ENCODE measurements at regions not wholly inside any gene's neighbourhood (a gene's known extent, or its start where the extent isn't known, plus 50 kb on each side); places are given as distances from the start of the nearest gene placed in this dataset.

- ChIA-PET POLR2A (ENCODE audit: low non-redundant PET) (no interaction called here), CTCF (interaction anchor here (0.6 kb wide), 1 partner anchor 136 kb away, joined by 6 read pairs; no protein-coding TSS in a partner anchor)
- DNase-seq (ENCODE audit: low spot score): no peak
- TF ChIP-seq, protein P1, sequence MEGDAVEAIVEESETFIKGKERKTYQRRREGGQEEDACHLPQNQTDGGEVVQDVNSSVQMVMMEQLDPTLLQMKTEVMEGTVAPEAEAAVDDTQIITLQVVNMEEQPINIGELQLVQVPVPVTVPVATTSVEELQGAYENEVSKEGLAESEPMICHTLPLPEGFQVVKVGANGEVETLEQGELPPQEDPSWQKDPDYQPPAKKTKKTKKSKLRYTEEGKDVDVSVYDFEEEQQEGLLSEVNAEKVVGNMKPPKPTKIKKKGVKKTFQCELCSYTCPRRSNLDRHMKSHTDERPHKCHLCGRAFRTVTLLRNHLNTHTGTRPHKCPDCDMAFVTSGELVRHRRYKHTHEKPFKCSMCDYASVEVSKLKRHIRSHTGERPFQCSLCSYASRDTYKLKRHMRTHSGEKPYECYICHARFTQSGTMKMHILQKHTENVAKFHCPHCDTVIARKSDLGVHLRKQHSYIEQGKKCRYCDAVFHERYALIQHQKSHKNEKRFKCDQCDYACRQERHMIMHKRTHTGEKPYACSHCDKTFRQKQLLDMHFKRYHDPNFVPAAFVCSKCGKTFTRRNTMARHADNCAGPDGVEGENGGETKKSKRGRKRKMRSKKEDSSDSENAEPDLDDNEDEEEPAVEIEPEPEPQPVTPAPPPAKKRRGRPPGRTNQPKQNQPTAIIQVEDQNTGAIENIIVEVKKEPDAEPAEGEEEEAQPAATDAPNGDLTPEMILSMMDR (conservative IDR thresholded peaks at IDR 0.05; ENCODE audit: low read depth): no peak
- H3K27ac ChIP-seq: no peak overlapping the region
Measured at GRCh38 chr15:93866476-93866875, 364.9 kb upstream of the MCTP2 start.

DNA sequence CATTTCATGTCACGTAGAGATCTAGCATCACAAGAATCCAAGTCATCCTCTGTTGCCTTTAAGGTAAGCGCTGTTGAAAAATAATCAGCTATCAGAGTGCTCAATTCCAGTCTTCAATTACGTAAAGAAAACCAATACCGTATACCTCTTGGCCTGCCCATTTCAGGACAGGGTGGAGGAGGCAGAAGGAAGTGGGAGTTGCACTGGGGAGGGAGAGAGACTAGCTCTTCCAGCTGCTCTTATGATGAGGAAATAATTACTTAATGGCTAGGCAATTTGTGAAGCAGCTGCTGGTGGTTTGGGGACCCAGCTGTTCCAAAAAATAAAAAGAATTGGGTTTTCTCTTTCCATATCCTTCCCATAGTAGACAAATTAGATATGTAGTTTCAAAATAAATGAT lies 365.8 kb upstream of the MCTP2 start:
- ChIA-PET CTCF (interaction anchor here (1.3 kb wide), 1 partner anchor 13 kb away, joined by 3 read pairs; no protein-coding TSS in a partner anchor), POLR2A (ENCODE audit: low non-redundant PET) (no interaction called here)
- TF ChIP-seq, protein P1 (conservative IDR thresholded peaks at IDR 0.05; ENCODE audit: low read depth): no peak
- no peak for DNase-seq (ENCODE audit: low spot score)
- H3K27ac ChIP-seq: no peak overlapping the region

- DNase-seq (ENCODE audit: low spot score): no peak
- TF ChIP-seq, protein P1 (conservative IDR thresholded peaks at IDR 0.05; ENCODE audit: low read depth): no peak
- H3K27ac ChIP-seq: no peak overlapping the region
- ChIA-PET POLR2A (ENCODE audit: low non-redundant PET) (no interaction called here), CTCF (no interaction called here)
Measured at GRCh38 chr15:93862791-93863190, 368.6 kb upstream of the MCTP2 start.

DNA sequence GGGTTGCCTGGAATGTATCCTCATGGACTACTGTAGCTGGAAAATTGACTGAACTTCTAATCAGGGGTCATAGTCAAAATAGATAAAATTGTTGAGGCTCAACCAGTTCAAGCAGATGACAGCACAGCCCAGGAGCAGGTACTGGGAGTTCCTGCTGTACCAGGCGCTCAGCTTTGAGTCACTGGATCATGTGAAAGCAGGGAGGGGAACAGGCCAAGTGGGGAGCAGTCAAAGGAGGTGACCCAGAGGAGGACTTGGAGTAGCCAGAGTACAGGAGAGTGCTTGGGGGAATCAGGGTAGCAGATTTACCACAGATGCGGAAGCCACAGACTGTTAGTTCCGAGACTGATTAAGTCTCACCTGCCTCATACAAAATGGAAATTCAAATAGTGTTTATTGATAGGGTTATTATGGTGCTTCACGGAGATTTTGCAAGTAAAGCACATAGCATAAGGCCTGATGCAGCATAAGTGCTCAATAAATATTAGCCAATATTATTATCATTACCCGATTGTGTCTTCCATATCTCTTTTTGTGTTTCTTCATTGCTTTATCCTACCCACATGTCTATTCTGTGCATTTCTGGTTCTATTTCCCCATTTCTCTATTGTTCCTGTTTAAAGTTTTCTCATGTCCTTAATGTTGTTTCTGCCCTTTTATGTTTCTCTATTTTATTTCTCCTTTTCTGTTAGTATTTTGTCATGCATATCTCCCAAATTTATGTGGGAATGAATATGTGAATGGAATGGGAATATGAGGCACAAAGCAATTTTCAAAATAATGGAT lies 369.2 kb upstream of the MCTP2 start:
- CTCF ChIA-PET: no interaction called here
- no peak overlapping the region for H3K27ac ChIP-seq
- no peak for DNase-seq (ENCODE audit: low spot score)
- POLR2A ChIA-PET (ENCODE audit: low non-redundant PET): no interaction called here
- TF ChIP-seq, protein P1 (conservative IDR thresholded peaks at IDR 0.05; ENCODE audit: low read depth): no peak

- H3K27ac ChIP-seq: no peak overlapping the region
- ChIA-PET POLR2A (ENCODE audit: low non-redundant PET) (no interaction called here), CTCF (interaction anchor here (0.5 kb wide), 1 partner anchor 428 kb away, joined by 3 read pairs; no protein-coding TSS in a partner anchor)
- TF ChIP-seq, protein P1 (conservative IDR thresholded peaks at IDR 0.05; ENCODE audit: low read depth): no peak
- DNase-seq (ENCODE audit: low spot score): no peak
Measured at GRCh38 chr15:93861413-93861812, 369.9 kb upstream of the MCTP2 start.

DNA sequence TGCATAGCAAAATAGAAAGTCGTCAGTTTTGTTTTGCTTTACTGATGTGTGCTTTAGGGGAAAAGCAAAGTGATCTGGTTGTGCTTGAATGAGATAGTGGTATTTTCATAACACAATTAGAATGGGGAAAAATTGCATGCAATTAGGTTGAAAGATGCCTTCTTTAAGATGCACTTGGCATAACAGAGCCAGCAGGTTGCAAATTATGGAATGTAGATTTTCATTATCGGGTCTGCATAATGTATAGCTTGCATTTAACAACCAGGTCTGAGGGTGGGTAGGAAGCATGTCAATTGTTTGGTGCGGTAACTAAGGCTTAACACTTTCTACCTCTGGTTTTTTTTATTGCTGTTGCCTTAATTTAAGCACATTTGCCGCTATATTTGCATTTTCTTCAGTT lies 370.7 kb upstream of the MCTP2 start:
- CTCF ChIA-PET: interaction anchor here (0.5 kb wide), 1 partner anchor 427 kb away, joined by 3 read pairs; no protein-coding TSS in a partner anchor
- no peak for DNase-seq (ENCODE audit: low spot score)
- TF ChIP-seq, protein P1 (conservative IDR thresholded peaks at IDR 0.05; ENCODE audit: low read depth): no peak
- POLR2A ChIA-PET (ENCODE audit: low non-redundant PET): no interaction called here
- no peak overlapping the region for H3K27ac ChIP-seq

Data from RWPE1 (cell line).